ENCODE measurements at regions not wholly inside any gene's neighbourhood (a gene's known extent, or its start where the extent isn't known, plus 50 kb on each side); places are given as distances from the start of the nearest gene placed in this dataset.

DNA sequence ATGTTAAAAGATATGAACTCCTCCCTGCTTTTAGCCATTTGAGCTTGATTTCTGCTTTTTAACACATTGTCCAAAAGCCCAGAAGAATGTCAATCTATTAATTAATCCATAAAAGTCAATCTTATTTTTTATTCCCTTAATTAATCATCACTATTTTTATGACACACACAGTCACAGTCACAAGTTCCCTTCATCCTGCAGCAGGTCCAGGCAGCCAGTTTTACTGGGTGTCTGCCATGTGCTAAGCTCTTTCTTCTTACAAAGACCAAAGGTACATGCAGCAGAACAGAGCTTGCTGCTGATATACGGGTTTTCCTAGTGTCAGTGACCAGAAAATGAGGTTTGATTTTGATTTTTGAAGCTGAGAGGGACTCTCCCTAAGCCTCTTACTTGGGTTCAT lies 53.3 kb upstream of the SLC22A23 start:
- ChIA-PET CTCF (interaction anchor here (1.2 kb wide), 1 partner anchor 99 kb away, joined by 6 read pairs; no protein-coding TSS in a partner anchor), POLR2A (no interaction called here)
- Mint-ChIP-seq H3K4me1 (ENCODE audit: low read depth) (no peaks in the 10 kb centered on the region), H3K9me3 (no peaks in the 10 kb centered on the region), H3K36me3 (ENCODE audit: low read depth) (no peaks in the 10 kb centered on the region), H3K27me3 (peaks cover 6% of the 10 kb centered on the region), H3K27ac (no peak overlapping the region), H3K4me3 (no peak overlapping the region)
- TF ChIP-seq, protein P1, sequence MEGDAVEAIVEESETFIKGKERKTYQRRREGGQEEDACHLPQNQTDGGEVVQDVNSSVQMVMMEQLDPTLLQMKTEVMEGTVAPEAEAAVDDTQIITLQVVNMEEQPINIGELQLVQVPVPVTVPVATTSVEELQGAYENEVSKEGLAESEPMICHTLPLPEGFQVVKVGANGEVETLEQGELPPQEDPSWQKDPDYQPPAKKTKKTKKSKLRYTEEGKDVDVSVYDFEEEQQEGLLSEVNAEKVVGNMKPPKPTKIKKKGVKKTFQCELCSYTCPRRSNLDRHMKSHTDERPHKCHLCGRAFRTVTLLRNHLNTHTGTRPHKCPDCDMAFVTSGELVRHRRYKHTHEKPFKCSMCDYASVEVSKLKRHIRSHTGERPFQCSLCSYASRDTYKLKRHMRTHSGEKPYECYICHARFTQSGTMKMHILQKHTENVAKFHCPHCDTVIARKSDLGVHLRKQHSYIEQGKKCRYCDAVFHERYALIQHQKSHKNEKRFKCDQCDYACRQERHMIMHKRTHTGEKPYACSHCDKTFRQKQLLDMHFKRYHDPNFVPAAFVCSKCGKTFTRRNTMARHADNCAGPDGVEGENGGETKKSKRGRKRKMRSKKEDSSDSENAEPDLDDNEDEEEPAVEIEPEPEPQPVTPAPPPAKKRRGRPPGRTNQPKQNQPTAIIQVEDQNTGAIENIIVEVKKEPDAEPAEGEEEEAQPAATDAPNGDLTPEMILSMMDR (IDR thresholded peaks at IDR 0.05) = no peak
- ATAC-seq = no peak
- intact Hi-C loops (cut with micrococcal nuclease) = no loop called here
- DNase-seq = no peak

DNA sequence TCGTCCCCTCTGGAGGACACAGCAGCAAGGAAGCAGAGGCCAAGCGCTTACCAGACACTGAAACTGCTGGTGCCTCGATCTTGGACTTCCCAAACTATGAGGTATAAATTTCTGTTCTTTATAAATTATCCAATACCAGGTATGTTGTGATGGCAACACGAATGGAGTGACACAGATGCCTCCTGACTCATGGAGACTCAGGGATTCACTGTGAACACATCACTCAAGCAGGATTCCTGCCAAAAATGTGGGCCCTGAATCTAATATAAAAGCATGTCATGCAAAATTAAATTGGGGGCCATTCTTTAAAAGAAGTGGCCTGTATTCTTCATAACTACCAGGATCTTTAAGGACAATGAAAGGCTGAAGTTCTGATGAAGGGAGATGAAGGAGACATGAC lies 52.5 kb upstream of the SLC22A23 start:
- Mint-ChIP-seq H3K27me3 (peaks cover 10% of the 10 kb centered on the region), H3K4me1 (ENCODE audit: low read depth) (no peaks in the 10 kb centered on the region), H3K4me3 (no peak overlapping the region), H3K9me3 (no peaks in the 10 kb centered on the region), H3K36me3 (ENCODE audit: low read depth) (no peaks in the 10 kb centered on the region), H3K27ac (no peak overlapping the region)
- TF ChIP-seq, protein P1 (IDR thresholded peaks at IDR 0.05) = no peak
- DNase-seq (no peak), ATAC-seq (no peak)
- intact Hi-C loops (cut with micrococcal nuclease) = no loop called here
- ChIA-PET CTCF (no interaction called here), POLR2A (no interaction called here)

DNA sequence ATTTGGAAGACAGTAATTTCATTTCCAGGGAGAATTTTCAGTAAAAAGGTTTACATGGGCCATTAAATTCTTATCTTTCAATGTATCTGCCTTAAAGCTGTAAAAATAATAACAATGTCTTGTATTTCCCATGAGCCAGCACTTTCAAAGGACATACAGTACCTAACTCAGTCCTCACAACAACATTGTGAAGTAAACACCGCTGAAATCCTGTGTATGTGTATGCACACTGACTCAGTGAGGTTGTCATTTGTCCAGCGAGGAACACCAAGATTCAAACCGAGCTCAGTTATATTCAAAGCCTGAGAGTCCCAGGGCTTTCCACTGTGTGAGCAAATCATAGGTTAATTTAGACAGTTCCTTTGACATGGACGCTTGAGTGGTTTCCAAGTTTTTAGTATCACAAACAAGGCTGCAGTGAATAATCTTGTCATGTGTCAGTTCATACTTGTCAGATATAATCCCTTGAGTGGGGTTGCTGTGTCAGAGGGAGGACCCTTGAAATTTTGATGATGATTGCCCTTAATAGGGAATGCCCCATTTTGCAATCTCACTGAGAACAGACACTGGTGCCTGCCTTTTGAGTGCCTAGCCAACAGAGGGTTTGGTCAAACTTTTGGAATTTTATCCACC lies 50.0 kb upstream of the SLC22A23 start:
- no peak overlapping the region for H3K27ac Mint-ChIP-seq
- ChIA-PET POLR2A (no interaction called here), CTCF (no interaction called here)
- no peaks in the 10 kb centered on the region for H3K9me3 Mint-ChIP-seq
- no peaks in the 10 kb centered on the region for H3K36me3 Mint-ChIP-seq (ENCODE audit: low read depth)
- TF ChIP-seq, protein P1 (IDR thresholded peaks at IDR 0.05) = no peak
- intact Hi-C loops (cut with micrococcal nuclease) = no loop called here
- H3K4me1 Mint-ChIP-seq (ENCODE audit: low read depth) = no peaks in the 10 kb centered on the region
- DNase-seq (no peak), ATAC-seq (no peak)
- H3K27me3 Mint-ChIP-seq = peaks cover 3% of the 10 kb centered on the region
- no peak overlapping the region for H3K4me3 Mint-ChIP-seq

Measured in activated CD8-positive, alpha-beta T cell treated with anti-CD3 and anti-CD28 coated beads for 36 hours (primary cell).